Neutrophil (primary cell): ENCODE measurements at regions not wholly inside any gene's neighbourhood (a gene's known extent, or its start where the extent isn't known, plus 50 kb on each side); places are given as distances from the start of the nearest gene placed in this dataset.

Experiments
- H3K27ac ChIP-seq: fragments of 200-600 bp; sonication (generic); 2 replicates; pipeline ENCODE4 v1.5.1; 2016; ENCODE audit warnings: mild to moderate bottlenecking, moderate library complexity
- H3K27me3 ChIP-seq: fragments of 200-600 bp; sonication (generic); 2 replicates; pipeline ENCODE4 v1.6.0; 2016; ENCODE audit warnings: mild to moderate bottlenecking
- H3K36me3 ChIP-seq: fragments of 200-600 bp; sonication (generic); 2 replicates; pipeline ENCODE4 v1.5.1; 2017
- H3K4me1 ChIP-seq, 2 experiments: fragments of 200-600 bp in 1 of 2; sonication (generic) in 1 of 2; 1 replicate in 1 of 2; 2 replicates in 1 of 2; pipeline versions ENCODE4 v1.5.1 to v1.6.1; 2013 to 2016; ENCODE audit warnings: low read depth in 1 of 2, low read length in 1 of 2, mild to moderate bottlenecking in 1 of 2, moderate library complexity in 1 of 2; ENCODE audit not compliant: control insufficient read depth in 1 of 2, insufficient read depth in 1 of 2
- H3K4me3 ChIP-seq, 2 experiments: fragments of 200-600 bp in 1 of 2; sonication (generic) in 1 of 2; 1 replicate in 1 of 2; 2 replicates in 1 of 2; pipeline ENCODE4 v1.5.1; 2013 to 2016; ENCODE audit warnings: low read depth in 1 of 2, low read length in 1 of 2, mild to moderate bottlenecking in 1 of 2, moderate library complexity in 1 of 2
- H3K9me3 ChIP-seq: fragments of 200-600 bp; sonication (generic); 2 replicates; pipeline ENCODE4 v1.5.1; 2016
- TF ChIP-seq, protein P1 (sequence below): fragments of 200-600 bp; sonication (generic); IDR thresholded peaks from 2 replicates; pipeline ENCODE4 v1.5.1; 2016; ENCODE audit warnings: antibody characterized with exemption

- H3K27me3 ChIP-seq, result no peaks in the 10 kb centered on the region
- H3K4me1 ChIP-seq, result no peaks in the 10 kb centered on the region
- TF ChIP-seq, protein P1, sequence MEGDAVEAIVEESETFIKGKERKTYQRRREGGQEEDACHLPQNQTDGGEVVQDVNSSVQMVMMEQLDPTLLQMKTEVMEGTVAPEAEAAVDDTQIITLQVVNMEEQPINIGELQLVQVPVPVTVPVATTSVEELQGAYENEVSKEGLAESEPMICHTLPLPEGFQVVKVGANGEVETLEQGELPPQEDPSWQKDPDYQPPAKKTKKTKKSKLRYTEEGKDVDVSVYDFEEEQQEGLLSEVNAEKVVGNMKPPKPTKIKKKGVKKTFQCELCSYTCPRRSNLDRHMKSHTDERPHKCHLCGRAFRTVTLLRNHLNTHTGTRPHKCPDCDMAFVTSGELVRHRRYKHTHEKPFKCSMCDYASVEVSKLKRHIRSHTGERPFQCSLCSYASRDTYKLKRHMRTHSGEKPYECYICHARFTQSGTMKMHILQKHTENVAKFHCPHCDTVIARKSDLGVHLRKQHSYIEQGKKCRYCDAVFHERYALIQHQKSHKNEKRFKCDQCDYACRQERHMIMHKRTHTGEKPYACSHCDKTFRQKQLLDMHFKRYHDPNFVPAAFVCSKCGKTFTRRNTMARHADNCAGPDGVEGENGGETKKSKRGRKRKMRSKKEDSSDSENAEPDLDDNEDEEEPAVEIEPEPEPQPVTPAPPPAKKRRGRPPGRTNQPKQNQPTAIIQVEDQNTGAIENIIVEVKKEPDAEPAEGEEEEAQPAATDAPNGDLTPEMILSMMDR, result no peak
- no peak overlapping the region for H3K4me3 ChIP-seq
- no peaks in the 10 kb centered on the region for H3K36me3 ChIP-seq
- H3K27ac ChIP-seq, result no peak overlapping the region
- H3K9me3 ChIP-seq, result no peaks in the 10 kb centered on the region
These were observed 753.7 kb downstream of the DSC3 start for GRCh38 chr18:30288662-30289414.

DNA sequence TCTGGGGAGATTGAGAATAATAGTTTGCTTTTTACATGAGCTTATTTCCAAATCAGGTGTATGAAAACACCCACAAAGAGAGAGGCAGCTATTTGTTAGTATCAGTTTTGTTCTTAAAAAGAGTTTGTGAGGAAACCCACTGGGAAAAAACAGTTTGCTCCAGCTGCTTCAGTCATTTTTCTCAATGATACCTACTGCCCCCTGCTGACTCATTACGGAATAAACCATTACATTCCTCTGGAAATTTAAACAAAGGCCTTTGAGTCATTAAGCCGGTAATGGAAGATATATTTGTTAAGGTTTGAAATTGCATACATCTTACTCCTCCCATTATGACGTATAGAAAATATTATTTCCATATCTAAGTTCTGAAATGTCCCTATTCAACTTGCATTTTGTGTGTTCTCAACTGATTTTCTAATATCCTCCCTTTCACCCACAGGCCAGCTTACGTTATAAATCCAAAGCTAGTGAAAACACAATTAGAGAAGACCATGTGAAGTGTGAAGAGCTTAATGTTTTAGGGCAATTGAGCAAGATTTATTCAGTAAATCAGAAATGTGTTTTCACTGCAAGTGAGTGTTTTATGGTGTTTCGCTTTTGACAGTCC is 761.6 kb downstream of the DSC3 start:
- H3K27me3 ChIP-seq, result no peaks in the 10 kb centered on the region
- no peak overlapping the region for H3K4me3 ChIP-seq
- TF ChIP-seq, protein P1, result no peak
- no peak overlapping the region for H3K27ac ChIP-seq
- H3K4me1 ChIP-seq, result no peaks in the 10 kb centered on the region
- no peaks in the 10 kb centered on the region for H3K9me3 ChIP-seq
- H3K36me3 ChIP-seq, result no peaks in the 10 kb centered on the region

- no peak overlapping the region for H3K4me3 ChIP-seq
- no peaks in the 10 kb centered on the region for H3K27me3 ChIP-seq
- TF ChIP-seq, protein P1, result no peak
- H3K9me3 ChIP-seq, result no peaks in the 10 kb centered on the region
- no peaks in the 10 kb centered on the region for H3K36me3 ChIP-seq
- H3K27ac ChIP-seq, result no peak overlapping the region
- H3K4me1 ChIP-seq, result no peaks in the 10 kb centered on the region
These were observed 762.4 kb downstream of the DSC3 start for GRCh38 chr18:30280186-30280585.

DNA sequence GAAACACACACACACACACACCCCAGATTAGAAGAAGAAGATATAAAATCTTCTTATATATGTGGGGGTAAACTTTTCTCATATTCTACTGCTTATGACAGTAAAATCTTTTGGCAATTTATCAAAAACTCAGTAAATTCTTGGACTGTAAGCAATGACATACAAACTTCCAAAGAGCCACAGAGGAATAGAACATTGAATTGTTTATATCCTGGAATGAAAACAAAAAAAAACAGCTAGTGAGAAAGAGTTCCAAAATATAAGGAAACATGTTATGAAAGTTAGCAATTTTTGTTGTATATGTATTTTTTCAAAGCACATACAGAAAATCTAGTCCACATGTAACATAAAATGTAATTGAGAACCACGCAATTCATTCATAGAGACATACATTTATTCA is 764.9 kb downstream of the DSC3 start:
- Histone ChIP-seq H3K4me1 (no peaks in the 10 kb centered on the region), H3K27ac (no peak overlapping the region), H3K36me3 (no peaks in the 10 kb centered on the region), H3K27me3 (no peaks in the 10 kb centered on the region), H3K4me3 (no peak overlapping the region), H3K9me3 (no peaks in the 10 kb centered on the region)
- TF ChIP-seq, protein P1, result no peak

DNA sequence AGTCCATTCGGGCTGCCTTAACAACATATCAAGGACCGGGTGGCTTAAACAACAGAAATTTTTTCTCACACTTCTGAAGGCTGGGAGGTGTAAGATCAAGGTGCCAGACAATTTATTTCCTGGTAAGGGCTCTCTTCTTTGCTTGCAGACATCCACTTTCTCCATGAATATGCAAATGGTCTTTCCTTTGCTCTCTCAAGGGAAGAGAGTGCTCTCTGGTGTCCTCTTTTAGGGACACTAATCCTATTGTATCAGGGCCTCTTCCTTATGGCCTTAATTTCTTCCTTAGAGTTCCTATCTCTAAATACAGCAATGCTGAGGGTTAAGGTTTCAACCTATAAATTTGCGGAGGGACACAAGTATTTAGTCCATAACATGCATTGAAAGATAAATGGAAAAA is 770.8 kb downstream of the DSC3 start:
- Histone ChIP-seq H3K27ac (no peak overlapping the region), H3K9me3 (no peaks in the 10 kb centered on the region), H3K27me3 (no peaks in the 10 kb centered on the region), H3K36me3 (no peaks in the 10 kb centered on the region), H3K4me1 (no peaks in the 10 kb centered on the region), H3K4me3 (no peak overlapping the region)
- TF ChIP-seq, protein P1, result no peak
